ENCODE measurements at regions not wholly inside any gene's neighbourhood (a gene's known extent, or its start where the extent isn't known, plus 50 kb on each side); places are given as distances from the start of the nearest gene placed in this dataset.

DNA sequence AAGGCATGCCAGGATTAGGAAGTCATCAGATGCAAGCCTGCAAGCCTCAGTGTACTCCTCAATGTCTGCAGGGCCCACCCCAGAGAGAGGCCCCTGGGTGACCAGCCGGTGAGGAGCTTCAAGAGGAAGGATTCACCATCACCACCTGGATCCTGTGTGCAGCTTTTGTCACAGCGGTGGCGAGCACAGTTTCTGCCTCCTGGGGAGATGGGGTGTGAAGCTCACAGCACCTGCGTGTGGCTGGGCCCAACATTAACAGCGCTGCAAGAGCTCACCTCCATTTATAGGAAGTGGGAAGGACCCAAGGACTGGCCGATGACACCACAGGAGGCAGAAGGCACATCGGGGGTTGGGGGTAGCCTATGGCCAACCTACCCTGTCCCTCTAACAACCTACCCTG lies 235.3 kb downstream of the CTTN start:
- TF ChIP-seq, protein P1, sequence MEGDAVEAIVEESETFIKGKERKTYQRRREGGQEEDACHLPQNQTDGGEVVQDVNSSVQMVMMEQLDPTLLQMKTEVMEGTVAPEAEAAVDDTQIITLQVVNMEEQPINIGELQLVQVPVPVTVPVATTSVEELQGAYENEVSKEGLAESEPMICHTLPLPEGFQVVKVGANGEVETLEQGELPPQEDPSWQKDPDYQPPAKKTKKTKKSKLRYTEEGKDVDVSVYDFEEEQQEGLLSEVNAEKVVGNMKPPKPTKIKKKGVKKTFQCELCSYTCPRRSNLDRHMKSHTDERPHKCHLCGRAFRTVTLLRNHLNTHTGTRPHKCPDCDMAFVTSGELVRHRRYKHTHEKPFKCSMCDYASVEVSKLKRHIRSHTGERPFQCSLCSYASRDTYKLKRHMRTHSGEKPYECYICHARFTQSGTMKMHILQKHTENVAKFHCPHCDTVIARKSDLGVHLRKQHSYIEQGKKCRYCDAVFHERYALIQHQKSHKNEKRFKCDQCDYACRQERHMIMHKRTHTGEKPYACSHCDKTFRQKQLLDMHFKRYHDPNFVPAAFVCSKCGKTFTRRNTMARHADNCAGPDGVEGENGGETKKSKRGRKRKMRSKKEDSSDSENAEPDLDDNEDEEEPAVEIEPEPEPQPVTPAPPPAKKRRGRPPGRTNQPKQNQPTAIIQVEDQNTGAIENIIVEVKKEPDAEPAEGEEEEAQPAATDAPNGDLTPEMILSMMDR (IDR thresholded peaks at IDR 0.05; ENCODE audit: low read depth, low read length) = no peak
- Histone ChIP-seq H3K4me1 (peaks cover 24% of the 10 kb centered on the region), H3K4me3 (ENCODE audit: low read depth, low read length) (no peak overlapping the region), H3K27me3 (no peaks in the 10 kb centered on the region), H3K9me3 (no peaks in the 10 kb centered on the region), H3K36me3 (no peaks in the 10 kb centered on the region)
- no peak for DNase-seq

GRCh38 chr11:70636659-70637058 lies 238.3 kb downstream of the CTTN start:
- peaks cover 10% of the 10 kb centered on the region for H3K4me1 ChIP-seq
- TF ChIP-seq, protein P1 (IDR thresholded peaks at IDR 0.05; ENCODE audit: low read depth, low read length) = no peak
- no peaks in the 10 kb centered on the region for H3K36me3 ChIP-seq
- no peaks in the 10 kb centered on the region for H3K27me3 ChIP-seq
- DNase-seq = no peak
- no peak overlapping the region for H3K4me3 ChIP-seq (ENCODE audit: low read depth, low read length)
- H3K9me3 ChIP-seq = no peaks in the 10 kb centered on the region

GRCh38 chr11:70637186-70637800 lies 239.0 kb downstream of the CTTN start:
- H3K36me3 ChIP-seq = no peaks in the 10 kb centered on the region
- H3K4me1 ChIP-seq = peaks cover 7% of the 10 kb centered on the region

DNA sequence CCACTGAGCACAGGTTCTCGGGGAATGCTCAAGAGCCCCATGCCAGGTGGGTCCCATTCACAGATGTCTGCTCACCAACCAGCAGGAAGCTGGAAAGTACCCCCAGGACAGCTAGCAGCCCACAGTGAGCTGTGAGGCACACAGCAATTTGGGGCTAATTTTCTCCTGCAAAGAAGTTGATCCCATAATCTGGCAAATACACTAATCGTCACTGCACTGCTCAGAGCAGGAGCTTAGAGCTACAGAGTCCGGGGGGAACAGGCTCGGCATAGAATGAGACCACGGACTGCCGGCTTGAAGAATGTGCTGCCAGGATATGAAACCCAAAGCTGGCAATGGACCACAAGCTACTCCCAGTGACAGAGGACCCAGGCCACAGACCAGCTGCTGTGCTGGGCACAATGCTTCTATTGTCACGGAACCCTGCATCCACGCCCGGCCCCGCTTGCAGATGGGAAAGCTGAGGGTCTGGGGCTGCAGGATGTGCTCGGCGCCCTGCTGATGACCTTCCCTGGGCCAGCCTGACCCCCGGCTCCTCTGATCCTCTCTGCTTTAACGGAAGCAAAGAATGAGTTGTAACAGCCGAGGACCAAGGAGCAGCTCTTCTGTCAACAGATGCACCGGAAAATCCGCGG lies 239.7 kb downstream of the CTTN start:
- Histone ChIP-seq H3K27me3 (no peaks in the 10 kb centered on the region), H3K4me3 (ENCODE audit: low read depth, low read length) (no peak overlapping the region), H3K36me3 (no peaks in the 10 kb centered on the region), H3K4me1 (peaks cover 3% of the 10 kb centered on the region; the same call in 1 of the 2 replicates), H3K9me3 (no peaks in the 10 kb centered on the region)
- no peak for DNase-seq
- TF ChIP-seq, protein P1 (IDR thresholded peaks at IDR 0.05; ENCODE audit: low read depth, low read length) = no peak

More at GRCh38 chr11:70637186-70637800, 239.0 kb downstream of the CTTN start:
- DNase-seq = no peak
- Histone ChIP-seq H3K27me3 (no peaks in the 10 kb centered on the region), H3K4me3 (ENCODE audit: low read depth, low read length) (no peak overlapping the region), H3K9me3 (no peaks in the 10 kb centered on the region)
- TF ChIP-seq, protein P1 (IDR thresholded peaks at IDR 0.05; ENCODE audit: low read depth, low read length) = no peak

DNA sequence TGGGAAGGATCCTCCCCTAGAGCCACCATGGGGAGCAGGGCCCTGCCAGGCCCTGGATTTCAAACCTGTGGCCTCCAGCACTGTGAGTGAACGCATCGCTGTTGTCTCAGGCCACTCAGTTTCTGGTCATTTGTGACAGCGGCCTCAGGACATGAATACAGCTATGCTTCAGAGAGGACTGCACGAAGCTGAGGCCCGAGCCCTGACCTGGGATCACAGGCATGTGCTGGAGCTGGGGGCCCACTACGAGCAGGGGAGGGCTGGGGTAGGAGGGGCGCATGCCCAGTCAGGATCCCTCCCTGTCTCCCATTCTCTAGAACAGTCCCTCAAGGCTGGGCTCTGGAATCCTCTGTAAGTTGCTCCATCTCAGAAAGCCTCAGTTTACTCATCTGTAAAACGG lies 242.1 kb downstream of the CTTN start:
- H3K4me1 ChIP-seq = peaks cover 3% of the 10 kb centered on the region; the same call in 1 of the 2 replicates
- no peaks in the 10 kb centered on the region for H3K27me3 ChIP-seq
- H3K36me3 ChIP-seq = no peaks in the 10 kb centered on the region
- TF ChIP-seq, protein P1 (IDR thresholded peaks at IDR 0.05; ENCODE audit: low read depth, low read length) = no peak
- H3K9me3 ChIP-seq = no peaks in the 10 kb centered on the region
- no peak overlapping the region for H3K4me3 ChIP-seq (ENCODE audit: low read depth, low read length)
- DNase-seq = no peak

- Histone ChIP-seq H3K27me3 (no peaks in the 10 kb centered on the region), H3K4me1 (peaks cover 3% of the 10 kb centered on the region; the same call in 1 of the 2 replicates), H3K4me3 (ENCODE audit: low read depth, low read length) (peak overlapping the region; percentile 14), H3K36me3 (no peaks in the 10 kb centered on the region), H3K9me3 (no peaks in the 10 kb centered on the region)
- TF ChIP-seq, protein P1 (IDR thresholded peaks at IDR 0.05; ENCODE audit: low read depth, low read length) = no peak
- DNase-seq = peak; percentile 81
Measured at GRCh38 chr11:70641369-70641768, 243.0 kb downstream of the CTTN start.

Measured in BE2C (cell line).